ENCODE measurements at regions not wholly inside any gene's neighbourhood (a gene's known extent, or its start where the extent isn't known, plus 50 kb on each side); places are given as distances from the start of the nearest gene placed in this dataset.
"Not testable (repeated sequence)": the region's sequence is repeated elsewhere in the genome, so short reads cannot be mapped to it uniquely, and the experiment has no call there.

DNA sequence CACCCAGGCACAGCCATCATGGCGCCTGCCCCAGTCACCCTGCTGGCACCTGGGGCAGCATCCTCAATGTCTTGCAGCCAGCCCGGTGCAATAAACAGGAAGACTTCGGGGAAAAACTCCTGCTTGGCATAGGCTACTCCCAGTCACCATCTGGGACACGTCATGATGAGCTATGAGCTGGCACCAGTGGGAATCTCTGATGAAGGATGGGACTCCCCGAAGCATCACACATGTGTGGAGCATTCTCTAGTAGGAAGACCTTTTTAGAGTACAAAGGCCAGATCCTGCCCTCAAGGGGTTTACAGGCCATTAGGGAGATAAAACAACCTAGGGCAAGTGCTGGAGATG is 208.0 kb upstream of the IRF2BP2 start:
- H3K4me3 ChIP-seq (ENCODE audit: low read depth, low read length); H3K27me3 ChIP-seq (ENCODE audit: control insufficient read depth, insufficient read depth, low read length); H3K36me3 ChIP-seq (ENCODE audit: control insufficient read depth, insufficient read depth, low read length); H3K4me1 ChIP-seq (ENCODE audit: control insufficient read depth, insufficient read depth, low read length); H3K9ac ChIP-seq (ENCODE audit: low read depth, low read length); H3K9me3 ChIP-seq (ENCODE audit: control insufficient read depth, insufficient read depth, low read length): not testable (repeated sequence)

DNA sequence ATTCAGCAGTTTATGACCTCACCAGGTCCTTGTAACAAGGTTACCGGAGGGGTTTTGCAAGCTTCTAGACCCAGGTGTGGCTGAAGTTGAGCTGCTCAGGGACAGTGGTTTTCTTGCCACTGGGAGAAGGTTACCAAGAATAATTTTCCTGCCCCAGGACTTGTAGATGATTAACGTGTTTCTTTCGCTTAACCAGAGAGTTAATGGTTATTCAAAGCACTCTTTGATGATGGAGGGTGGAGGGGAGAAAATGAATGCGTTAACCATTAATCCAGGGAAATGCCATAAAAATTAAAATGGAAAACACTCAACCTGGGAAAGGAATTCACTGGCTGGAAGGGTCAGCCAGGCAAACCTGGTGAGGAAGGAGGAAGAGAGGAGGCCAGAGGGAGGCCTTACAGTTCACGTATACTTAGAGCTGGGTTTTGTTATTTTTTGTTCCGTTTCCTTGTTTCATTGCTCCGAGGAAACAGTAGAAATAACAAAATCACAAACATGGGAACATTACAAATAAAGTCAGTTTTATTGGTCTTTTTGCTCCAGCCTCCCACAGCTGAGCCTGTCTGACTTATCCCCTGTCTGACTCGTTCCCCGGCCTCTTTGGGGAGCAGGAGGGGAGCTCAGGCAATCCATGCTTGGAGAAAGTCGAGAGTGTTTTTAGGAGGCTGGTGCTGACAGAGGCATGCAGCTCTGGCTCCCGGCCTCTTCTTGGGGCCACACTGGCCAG is 207.5 kb upstream of the IRF2BP2 start:
- not testable (repeated sequence) for H3K9ac ChIP-seq (ENCODE audit: low read depth, low read length); H3K27me3 ChIP-seq (ENCODE audit: control insufficient read depth, insufficient read depth, low read length); H3K4me3 ChIP-seq (ENCODE audit: low read depth, low read length); H3K36me3 ChIP-seq (ENCODE audit: control insufficient read depth, insufficient read depth, low read length); H3K4me1 ChIP-seq (ENCODE audit: control insufficient read depth, insufficient read depth, low read length); H3K9me3 ChIP-seq (ENCODE audit: control insufficient read depth, insufficient read depth, low read length)

DNA sequence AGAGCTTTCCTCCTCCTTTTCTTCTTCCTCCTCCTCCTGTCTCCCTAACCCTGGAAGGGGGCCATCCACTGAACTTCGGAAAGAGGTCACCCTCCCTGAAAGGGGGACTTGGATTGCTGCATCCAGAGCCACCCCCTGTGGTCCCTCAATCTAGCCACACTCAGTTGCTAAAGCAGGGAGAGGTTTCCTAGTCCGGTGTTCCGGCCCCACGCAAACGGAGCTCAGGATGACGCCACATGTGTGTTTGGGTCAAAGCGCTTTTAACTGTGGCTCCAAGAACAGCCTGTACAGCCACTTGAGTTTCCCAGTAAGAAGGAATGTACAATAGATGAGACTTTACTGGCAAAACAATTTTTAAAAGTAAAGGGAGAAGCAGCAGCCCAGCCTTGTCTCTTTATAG is 206.9 kb upstream of the IRF2BP2 start:
- H3K9me3 ChIP-seq (ENCODE audit: control insufficient read depth, insufficient read depth, low read length); H3K27me3 ChIP-seq (ENCODE audit: control insufficient read depth, insufficient read depth, low read length); H3K4me1 ChIP-seq (ENCODE audit: control insufficient read depth, insufficient read depth, low read length); H3K4me3 ChIP-seq (ENCODE audit: low read depth, low read length); H3K9ac ChIP-seq (ENCODE audit: low read depth, low read length); H3K36me3 ChIP-seq (ENCODE audit: control insufficient read depth, insufficient read depth, low read length): not testable (repeated sequence)

DNA sequence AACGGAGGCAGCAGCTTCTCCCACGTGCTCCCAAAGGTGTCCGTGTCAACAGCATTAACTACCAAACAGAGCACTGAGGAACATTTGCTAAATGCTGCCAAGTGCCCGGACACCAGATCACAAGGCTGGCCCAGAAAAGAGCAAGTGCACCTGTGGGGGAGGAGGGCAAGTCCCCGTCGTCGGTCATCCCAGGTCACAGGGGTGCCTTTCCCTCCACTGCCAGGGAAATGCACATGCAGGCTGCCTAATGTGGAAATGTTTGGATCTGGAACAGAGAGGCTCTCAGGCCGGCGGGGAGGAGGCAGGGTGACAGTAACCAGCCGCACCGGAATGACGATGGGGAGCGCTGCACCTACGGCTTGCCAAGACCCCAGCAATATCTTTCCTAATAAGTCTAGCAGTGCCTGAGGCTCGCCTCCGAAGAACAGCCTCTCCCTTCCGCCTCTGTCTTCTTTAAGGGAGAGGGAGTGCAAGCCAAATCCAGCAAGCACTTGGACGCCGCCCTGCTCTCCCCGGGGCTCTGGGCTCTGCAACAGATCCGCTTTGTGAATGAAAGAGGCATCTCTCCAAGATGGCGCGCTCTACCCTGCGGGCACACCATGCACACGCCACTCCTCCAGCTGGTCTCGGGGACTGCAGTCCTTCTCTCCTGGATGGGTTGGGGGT is 206.3 kb upstream of the IRF2BP2 start:
- not testable (repeated sequence) for H3K36me3 ChIP-seq (ENCODE audit: control insufficient read depth, insufficient read depth, low read length); H3K9me3 ChIP-seq (ENCODE audit: control insufficient read depth, insufficient read depth, low read length); H3K4me3 ChIP-seq (ENCODE audit: low read depth, low read length); H3K4me1 ChIP-seq (ENCODE audit: control insufficient read depth, insufficient read depth, low read length); H3K27me3 ChIP-seq (ENCODE audit: control insufficient read depth, insufficient read depth, low read length); H3K9ac ChIP-seq (ENCODE audit: low read depth, low read length)

DNA sequence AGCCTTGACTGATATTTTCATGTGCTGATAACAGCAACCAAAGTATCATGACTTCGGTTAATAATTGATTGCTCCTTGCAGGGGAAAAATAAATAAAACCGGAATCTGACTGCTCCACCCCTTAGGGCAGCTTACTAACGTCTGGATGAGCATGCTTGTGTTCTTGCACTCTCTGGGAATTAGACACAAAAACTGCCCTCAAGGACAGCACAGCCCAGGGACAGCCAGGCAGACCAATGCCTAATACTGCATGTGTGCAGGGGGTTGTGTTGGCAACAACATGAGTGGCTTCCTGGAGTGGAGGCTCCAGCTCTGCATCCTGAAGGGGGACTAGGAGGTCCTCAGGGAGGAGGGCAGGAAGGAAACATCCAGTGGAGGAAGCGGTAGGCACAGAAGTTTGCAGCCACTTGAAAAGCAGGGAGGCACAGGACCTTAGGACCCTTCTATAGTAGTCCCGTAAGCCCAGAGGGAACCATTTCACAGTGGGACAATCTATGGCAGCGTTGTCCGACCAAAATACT is 205.4 kb upstream of the IRF2BP2 start:
- not testable (repeated sequence) for H3K4me3 ChIP-seq (ENCODE audit: low read depth, low read length); H3K9me3 ChIP-seq (ENCODE audit: control insufficient read depth, insufficient read depth, low read length); H3K9ac ChIP-seq (ENCODE audit: low read depth, low read length); H3K36me3 ChIP-seq (ENCODE audit: control insufficient read depth, insufficient read depth, low read length); H3K27me3 ChIP-seq (ENCODE audit: control insufficient read depth, insufficient read depth, low read length); H3K4me1 ChIP-seq (ENCODE audit: control insufficient read depth, insufficient read depth, low read length)

DNA sequence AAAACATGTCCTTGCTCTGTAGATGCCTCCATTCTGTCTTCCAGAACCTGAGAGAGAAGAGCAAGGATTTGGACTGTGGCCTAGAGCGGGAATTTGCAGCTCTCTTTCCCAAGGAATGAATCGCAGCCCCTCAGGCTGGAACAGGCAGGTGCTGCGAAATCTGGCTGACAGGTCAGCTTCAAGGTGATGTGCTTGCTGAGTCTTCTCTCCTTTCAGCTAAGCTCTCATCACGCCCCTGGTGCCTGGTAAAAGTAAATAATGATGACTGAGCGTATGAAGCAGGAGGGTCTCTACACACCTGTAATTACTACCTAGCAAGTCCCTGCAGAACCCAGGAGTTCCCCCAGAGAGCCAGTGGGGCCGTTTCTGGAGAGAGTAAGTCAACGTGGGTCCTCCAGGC is 204.3 kb upstream of the IRF2BP2 start:
- H3K4me1 ChIP-seq (ENCODE audit: control insufficient read depth, insufficient read depth, low read length); H3K9ac ChIP-seq (ENCODE audit: low read depth, low read length); H3K36me3 ChIP-seq (ENCODE audit: control insufficient read depth, insufficient read depth, low read length); H3K27me3 ChIP-seq (ENCODE audit: control insufficient read depth, insufficient read depth, low read length); H3K4me3 ChIP-seq (ENCODE audit: low read depth, low read length); H3K9me3 ChIP-seq (ENCODE audit: control insufficient read depth, insufficient read depth, low read length): not testable (repeated sequence)

DNA sequence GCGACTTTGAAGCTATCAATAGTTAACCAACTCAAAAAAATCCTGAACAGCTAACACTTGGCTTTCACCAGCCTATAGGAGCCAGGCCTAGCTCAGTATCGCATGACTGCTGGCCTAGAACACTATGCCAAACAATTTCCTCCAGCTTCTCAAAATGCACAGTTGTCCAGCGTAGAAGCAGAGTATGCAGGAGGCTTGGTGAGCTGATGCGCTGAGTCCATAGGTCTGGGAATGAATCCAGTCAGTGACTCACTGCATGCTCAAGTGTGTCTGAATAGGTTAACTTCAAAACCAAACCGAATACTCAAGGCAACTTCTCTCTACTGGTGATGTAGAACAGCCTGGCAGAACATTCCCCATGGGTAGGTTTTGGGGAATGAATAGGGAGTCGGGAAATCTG is 201.8 kb upstream of the IRF2BP2 start:
- not testable (repeated sequence) for H3K36me3 ChIP-seq (ENCODE audit: control insufficient read depth, insufficient read depth, low read length); H3K9ac ChIP-seq (ENCODE audit: low read depth, low read length); H3K9me3 ChIP-seq (ENCODE audit: control insufficient read depth, insufficient read depth, low read length); H3K4me3 ChIP-seq (ENCODE audit: low read depth, low read length); H3K4me1 ChIP-seq (ENCODE audit: control insufficient read depth, insufficient read depth, low read length); H3K27me3 ChIP-seq (ENCODE audit: control insufficient read depth, insufficient read depth, low read length)

DNA sequence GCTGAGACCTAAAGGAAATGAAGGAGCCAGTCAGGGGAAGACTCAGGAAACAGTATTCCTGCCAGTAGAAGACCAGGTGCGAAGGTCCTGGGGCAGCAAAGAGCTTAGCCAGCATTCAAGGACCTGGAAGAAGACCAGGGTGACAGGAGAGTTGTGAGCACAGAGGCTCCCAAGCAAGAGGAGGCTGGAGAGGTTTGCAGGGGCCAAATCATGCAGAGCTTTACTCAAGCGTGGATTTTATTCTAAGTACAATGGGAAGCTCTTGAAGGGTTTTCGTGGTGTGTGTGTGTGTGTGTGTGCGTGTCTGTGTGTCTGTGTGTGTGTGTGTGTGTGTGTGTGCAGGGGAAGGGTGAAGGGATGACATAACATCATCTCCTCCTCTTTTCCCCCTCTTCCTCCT is 200.7 kb upstream of the IRF2BP2 start:
- H3K4me3 ChIP-seq (ENCODE audit: low read depth, low read length); H3K9me3 ChIP-seq (ENCODE audit: control insufficient read depth, insufficient read depth, low read length); H3K4me1 ChIP-seq (ENCODE audit: control insufficient read depth, insufficient read depth, low read length): not testable (repeated sequence)

DNA sequence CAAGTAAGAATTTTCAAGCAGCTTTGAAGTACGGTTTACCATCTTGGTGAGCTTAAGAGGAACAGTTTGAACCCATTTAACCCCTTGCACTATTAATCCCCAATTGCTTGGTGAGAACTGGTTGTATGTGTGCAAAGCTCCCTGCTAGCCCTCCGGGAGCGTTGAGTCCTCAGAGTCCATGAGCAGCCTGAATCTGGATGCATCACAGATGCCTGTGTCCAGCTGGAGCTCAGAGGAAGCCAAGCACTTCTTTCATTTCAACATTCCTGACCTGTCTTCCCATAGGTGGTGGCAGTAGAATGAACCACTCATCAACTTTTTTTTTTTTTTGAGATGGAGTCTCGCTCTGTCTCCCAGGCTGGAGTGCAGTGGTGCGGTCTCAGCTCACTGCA is 199.9 kb upstream of the IRF2BP2 start:
- H3K9ac ChIP-seq (ENCODE audit: low read depth, low read length); H3K27me3 ChIP-seq (ENCODE audit: control insufficient read depth, insufficient read depth, low read length); H3K36me3 ChIP-seq (ENCODE audit: control insufficient read depth, insufficient read depth, low read length); H3K4me3 ChIP-seq (ENCODE audit: low read depth, low read length); H3K9me3 ChIP-seq (ENCODE audit: control insufficient read depth, insufficient read depth, low read length); H3K4me1 ChIP-seq (ENCODE audit: control insufficient read depth, insufficient read depth, low read length): not testable (repeated sequence)

More for the DNA sequence above, 200.7 kb upstream of the IRF2BP2 start:
- H3K36me3 ChIP-seq (ENCODE audit: control insufficient read depth, insufficient read depth, low read length); H3K27me3 ChIP-seq (ENCODE audit: control insufficient read depth, insufficient read depth, low read length); H3K9ac ChIP-seq (ENCODE audit: low read depth, low read length): not testable (repeated sequence)

DNA sequence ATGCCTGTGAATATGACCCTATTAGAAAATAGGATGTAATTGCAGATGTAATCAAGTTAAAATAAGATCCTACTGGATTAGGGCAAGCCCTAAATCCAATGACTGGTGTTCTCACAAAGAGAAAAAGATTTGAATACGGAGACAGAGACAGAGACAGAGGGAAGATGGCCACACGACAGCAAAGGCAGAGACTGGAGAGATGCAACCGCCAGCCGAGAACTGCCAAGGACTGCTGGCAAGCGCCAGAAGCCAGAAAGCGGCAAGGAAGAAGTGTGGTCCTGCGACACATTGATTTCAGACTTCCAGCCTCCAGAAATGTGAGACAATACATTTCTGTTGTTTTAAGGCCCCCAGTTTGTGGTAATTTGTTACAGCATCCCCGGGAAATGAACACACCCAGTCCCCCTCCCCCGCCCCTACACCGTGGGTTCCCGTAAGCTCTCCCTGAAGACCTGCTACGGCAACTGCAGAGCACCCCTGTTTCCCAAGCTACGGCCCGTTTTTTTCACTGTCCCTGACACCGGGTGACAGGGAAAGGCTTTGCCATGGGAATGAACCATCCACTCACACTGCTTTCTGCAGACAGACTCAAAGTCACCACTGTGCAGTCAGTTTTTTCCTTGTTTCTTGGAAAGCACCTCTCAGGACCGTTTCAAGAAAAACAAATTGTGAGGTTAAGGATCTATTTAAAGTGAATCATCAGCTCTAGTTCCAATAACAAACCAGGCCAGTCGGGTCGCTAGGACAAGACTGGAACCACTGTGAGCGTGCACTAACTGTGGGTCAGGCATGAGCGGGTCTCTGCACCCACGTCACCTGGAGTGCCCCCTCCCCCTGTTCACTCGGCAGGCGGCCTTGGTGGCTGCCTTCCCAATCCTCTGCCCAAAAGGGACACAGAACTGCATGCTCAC is 199.2 kb upstream of the IRF2BP2 start:
- not testable (repeated sequence) for H3K4me1 ChIP-seq (ENCODE audit: control insufficient read depth, insufficient read depth, low read length); H3K27me3 ChIP-seq (ENCODE audit: control insufficient read depth, insufficient read depth, low read length); H3K9me3 ChIP-seq (ENCODE audit: control insufficient read depth, insufficient read depth, low read length); H3K36me3 ChIP-seq (ENCODE audit: control insufficient read depth, insufficient read depth, low read length); H3K4me3 ChIP-seq (ENCODE audit: low read depth, low read length); H3K9ac ChIP-seq (ENCODE audit: low read depth, low read length)

DNA sequence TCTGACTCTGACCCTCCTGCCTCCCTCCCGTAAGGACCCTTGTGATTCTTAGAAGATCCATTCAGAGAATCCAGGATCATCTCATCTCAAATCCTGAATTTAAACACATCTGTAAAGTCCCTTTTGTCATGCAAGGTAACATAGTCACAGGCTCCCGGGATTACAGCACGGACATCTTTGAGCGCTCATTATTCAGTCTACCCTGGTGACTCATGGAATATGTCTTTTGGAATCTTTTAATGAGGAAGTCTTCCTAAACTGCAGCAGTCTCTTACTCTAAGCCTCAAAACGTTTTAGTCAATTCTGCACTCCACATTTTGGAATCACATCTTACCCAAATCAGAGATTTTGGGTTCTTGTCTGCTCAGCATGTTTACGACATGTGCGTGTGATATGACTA is 198.5 kb upstream of the IRF2BP2 start:
- H3K27me3 ChIP-seq (ENCODE audit: control insufficient read depth, insufficient read depth, low read length); H3K9ac ChIP-seq (ENCODE audit: low read depth, low read length); H3K9me3 ChIP-seq (ENCODE audit: control insufficient read depth, insufficient read depth, low read length); H3K36me3 ChIP-seq (ENCODE audit: control insufficient read depth, insufficient read depth, low read length); H3K4me3 ChIP-seq (ENCODE audit: low read depth, low read length); H3K4me1 ChIP-seq (ENCODE audit: control insufficient read depth, insufficient read depth, low read length): not testable (repeated sequence)

DNA sequence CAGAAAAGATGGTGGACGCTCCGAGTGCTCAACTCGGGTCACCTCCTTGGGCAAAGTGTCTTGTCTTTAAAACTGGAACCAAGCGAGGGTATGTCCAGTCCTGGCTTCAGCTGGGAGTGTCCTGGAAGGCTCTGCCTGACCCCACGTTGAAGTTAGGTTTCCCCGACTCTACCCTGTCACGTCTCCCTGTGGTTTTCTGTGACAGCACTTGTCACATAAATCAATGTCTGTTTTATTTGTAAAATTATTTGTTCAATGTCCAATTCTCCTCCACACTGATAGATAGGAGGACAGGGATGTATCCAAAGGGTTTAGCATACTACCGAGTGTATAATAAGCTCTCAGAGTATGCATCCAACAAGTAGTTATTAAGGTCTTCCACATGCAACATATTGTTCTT is 197.7 kb upstream of the IRF2BP2 start:
- H3K9me3 ChIP-seq (ENCODE audit: control insufficient read depth, insufficient read depth, low read length); H3K9ac ChIP-seq (ENCODE audit: low read depth, low read length); H3K36me3 ChIP-seq (ENCODE audit: control insufficient read depth, insufficient read depth, low read length); H3K4me1 ChIP-seq (ENCODE audit: control insufficient read depth, insufficient read depth, low read length); H3K4me3 ChIP-seq (ENCODE audit: low read depth, low read length); H3K27me3 ChIP-seq (ENCODE audit: control insufficient read depth, insufficient read depth, low read length): not testable (repeated sequence)

Measured in iPS-15b (cell line).